Stimulated activated memory B cell treated with anti-CD40 and anti-IgM and Interleukin-4, amounts not matched to agents 10 μg/mL and 1 μg/mL and 100 μg/mL, for 72 hours (primary cell): ENCODE measurements at regions not wholly inside any gene's neighbourhood (a gene's known extent, or its start where the extent isn't known, plus 50 kb on each side); places are given as distances from the start of the nearest gene placed in this dataset.

ENCODE experiments used
- ATAC-seq: fragments of 150-1000 bp; cut with Tn5 transposase; 2 replicates; pipeline ENCODE4 v1.10.0; 2021
- H3K27ac Mint-ChIP-seq: one replicate; pipeline ENCODE4 v1.8.0; 2022; ENCODE audit warnings: mild to moderate bottlenecking, mixed read lengths
- H3K27me3 Mint-ChIP-seq: one replicate; pipeline ENCODE4 v1.8.0; 2022; ENCODE audit warnings: mixed read lengths
- H3K36me3 Mint-ChIP-seq: one replicate; pipeline ENCODE4 v1.8.0; 2022; ENCODE audit warnings: mixed read lengths
- H3K4me1 Mint-ChIP-seq: one replicate; pipeline ENCODE4 v1.8.0; 2022; ENCODE audit warnings: mixed read lengths
- H3K4me3 Mint-ChIP-seq: one replicate; pipeline ENCODE4 v1.8.0; 2022; ENCODE audit warnings: mild to moderate bottlenecking, moderate library complexity, mixed read lengths
- H3K9me3 Mint-ChIP-seq: one replicate; pipeline ENCODE4 v1.8.0; 2022; ENCODE audit warnings: mixed read lengths

- Mint-ChIP-seq H3K27me3 (peaks cover 8% of the 10 kb centered on the region), H3K27ac (no peak overlapping the region), H3K9me3 (no peaks in the 10 kb centered on the region), H3K4me3 (no peak overlapping the region), H3K36me3 (no peaks in the 10 kb centered on the region), H3K4me1 (no peaks in the 10 kb centered on the region)
- ATAC-seq: no peak
Measured at GRCh38 chr13:31433746-31434145, 234.0 kb downstream of the B3GLCT start.

DNA sequence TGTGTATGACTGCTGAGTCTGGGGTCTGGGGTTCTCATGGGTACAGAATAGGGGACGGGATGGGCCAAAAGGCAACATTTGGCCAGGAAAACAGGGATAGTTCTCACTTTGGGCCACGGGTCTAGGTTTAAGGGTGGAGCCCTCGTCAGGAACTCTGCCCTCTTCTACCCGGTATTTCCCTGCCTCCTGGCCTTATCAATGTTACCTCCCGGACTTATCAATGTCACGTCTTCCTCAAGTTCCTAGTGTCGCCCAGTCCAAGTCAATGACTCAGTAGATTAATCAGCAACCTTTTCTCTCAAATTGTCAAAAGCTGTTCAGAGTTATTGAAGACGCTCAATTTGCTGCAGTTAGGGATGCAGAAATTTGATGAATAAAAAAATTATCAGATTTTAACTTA is 234.8 kb downstream of the B3GLCT start:
- Mint-ChIP-seq H3K4me1 (no peaks in the 10 kb centered on the region), H3K27me3 (peaks cover 8% of the 10 kb centered on the region), H3K9me3 (no peaks in the 10 kb centered on the region), H3K4me3 (no peak overlapping the region), H3K27ac (no peak overlapping the region), H3K36me3 (no peaks in the 10 kb centered on the region)
- no peak for ATAC-seq

DNA sequence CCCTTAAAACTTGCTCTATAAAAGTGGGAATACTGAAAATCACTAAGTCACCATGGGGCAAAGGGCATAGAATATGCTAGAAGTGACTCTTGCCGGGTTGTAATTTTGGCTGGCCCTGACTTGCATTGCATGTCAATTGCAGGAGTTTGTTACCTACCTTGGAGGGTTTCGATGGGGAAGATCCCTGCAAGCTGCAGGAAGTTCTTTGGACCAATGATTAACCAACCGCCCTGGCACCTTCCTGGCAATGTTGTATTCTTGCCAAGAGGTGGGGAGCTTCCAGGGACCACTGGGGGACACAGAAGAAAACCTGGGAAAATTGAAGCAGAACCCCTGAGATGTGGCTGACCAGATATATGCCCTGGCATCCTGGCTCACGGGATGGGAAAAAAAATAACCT is 235.8 kb downstream of the B3GLCT start:
- H3K27me3 Mint-ChIP-seq: peaks cover 8% of the 10 kb centered on the region
- no peak for ATAC-seq
- no peak overlapping the region for H3K4me3 Mint-ChIP-seq
- H3K9me3 Mint-ChIP-seq: no peaks in the 10 kb centered on the region
- no peaks in the 10 kb centered on the region for H3K4me1 Mint-ChIP-seq
- H3K36me3 Mint-ChIP-seq: no peaks in the 10 kb centered on the region
- H3K27ac Mint-ChIP-seq: no peak overlapping the region

DNA sequence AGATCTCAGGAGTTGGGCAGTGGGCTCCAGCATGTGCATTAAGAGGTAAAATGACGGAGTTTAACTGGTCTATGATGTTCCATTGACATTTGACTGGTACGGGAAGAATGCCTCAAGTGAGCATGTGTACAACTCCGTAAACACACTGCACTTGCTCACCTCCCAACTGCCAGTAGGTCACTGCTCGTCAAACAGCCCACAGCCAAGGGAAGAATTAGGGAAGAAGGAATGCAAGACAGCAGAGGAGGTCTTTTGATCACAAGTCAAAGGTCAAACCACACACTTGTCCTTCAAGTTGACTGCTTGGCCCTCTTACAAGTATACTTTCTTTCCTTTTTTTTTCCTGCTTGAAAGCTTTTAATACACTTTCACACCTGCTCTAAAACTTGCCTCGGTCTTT is 236.7 kb downstream of the B3GLCT start:
- peaks cover 9% of the 10 kb centered on the region for H3K27me3 Mint-ChIP-seq
- no peak overlapping the region for H3K27ac Mint-ChIP-seq
- no peak for ATAC-seq

GRCh38 chr13:31437975-31438374 is 238.2 kb downstream of the B3GLCT start:
- H3K27ac Mint-ChIP-seq: no peak overlapping the region
- H3K4me3 Mint-ChIP-seq: no peak overlapping the region
- H3K36me3 Mint-ChIP-seq: no peaks in the 10 kb centered on the region
- H3K9me3 Mint-ChIP-seq: no peaks in the 10 kb centered on the region
- peaks cover 24% of the 10 kb centered on the region for H3K27me3 Mint-ChIP-seq
- ATAC-seq: no peak
- H3K4me1 Mint-ChIP-seq: no peaks in the 10 kb centered on the region

More for the DNA sequence above, 236.7 kb downstream of the B3GLCT start:
- no peak overlapping the region for H3K4me3 Mint-ChIP-seq
- no peaks in the 10 kb centered on the region for H3K4me1 Mint-ChIP-seq
- H3K9me3 Mint-ChIP-seq: no peaks in the 10 kb centered on the region
- H3K36me3 Mint-ChIP-seq: no peaks in the 10 kb centered on the region

DNA sequence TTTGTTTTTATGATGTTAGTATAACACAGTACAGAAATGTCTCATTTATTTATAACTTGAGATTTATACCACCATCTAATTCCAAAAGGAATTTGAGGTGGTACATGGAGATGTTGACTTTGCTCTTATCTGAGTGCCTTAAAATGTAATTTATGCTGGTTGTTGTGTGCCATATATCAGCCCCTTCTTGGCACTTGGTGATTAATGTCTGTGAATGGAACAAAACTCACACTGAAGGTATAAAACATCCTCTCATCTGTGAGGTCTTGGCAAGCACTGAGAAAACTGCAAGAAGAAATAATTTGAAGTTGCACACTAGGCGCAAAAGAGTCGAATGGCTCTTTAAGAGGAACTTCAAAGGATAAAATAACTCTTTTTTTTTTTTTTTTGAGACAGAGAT is 240.4 kb downstream of the B3GLCT start:
- no peak overlapping the region for H3K27ac Mint-ChIP-seq
- no peak overlapping the region for H3K4me3 Mint-ChIP-seq
- H3K27me3 Mint-ChIP-seq: peaks cover 20% of the 10 kb centered on the region
- H3K9me3 Mint-ChIP-seq: no peaks in the 10 kb centered on the region
- no peaks in the 10 kb centered on the region for H3K36me3 Mint-ChIP-seq
- no peaks in the 10 kb centered on the region for H3K4me1 Mint-ChIP-seq
- no peak for ATAC-seq

DNA sequence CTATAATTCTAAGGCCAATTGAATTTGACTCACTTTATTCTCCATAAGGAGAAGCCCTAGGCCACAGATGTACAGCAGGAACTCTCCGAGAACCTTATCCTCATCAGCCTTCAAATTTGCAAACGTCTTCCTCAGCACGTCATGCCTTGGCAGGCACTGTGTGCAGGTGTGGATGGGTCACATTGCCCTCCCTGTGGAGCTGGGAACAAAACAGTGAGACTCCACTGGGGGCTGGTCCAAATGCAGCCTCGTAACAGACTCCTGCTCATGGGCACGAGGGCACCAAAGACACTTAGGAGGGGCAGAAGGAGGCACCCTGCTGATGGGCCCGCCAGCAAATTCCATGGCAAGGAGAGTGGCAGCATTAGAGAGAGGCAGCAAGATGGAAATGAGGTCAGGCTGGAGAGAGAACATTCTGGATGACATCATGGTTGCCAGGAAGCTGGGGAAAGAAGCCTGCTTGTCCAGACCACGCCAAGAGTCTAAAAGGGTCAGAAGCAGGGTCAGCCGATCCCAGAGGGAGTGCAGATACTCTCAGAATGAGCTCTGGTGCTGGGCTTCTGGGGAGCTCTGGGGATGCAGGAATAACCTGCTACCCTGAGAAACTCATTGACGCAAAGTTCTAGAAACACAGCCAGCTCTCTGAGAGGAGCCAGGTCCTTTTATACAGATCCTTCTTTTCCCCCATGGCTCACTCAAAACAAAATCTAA is 242.2 kb downstream of the B3GLCT start:
- Mint-ChIP-seq H3K27ac (no peak overlapping the region), H3K36me3 (no peaks in the 10 kb centered on the region), H3K9me3 (no peaks in the 10 kb centered on the region), H3K27me3 (peaks cover 20% of the 10 kb centered on the region), H3K4me3 (no peak overlapping the region), H3K4me1 (no peaks in the 10 kb centered on the region)
- ATAC-seq: peak; percentile 25

DNA sequence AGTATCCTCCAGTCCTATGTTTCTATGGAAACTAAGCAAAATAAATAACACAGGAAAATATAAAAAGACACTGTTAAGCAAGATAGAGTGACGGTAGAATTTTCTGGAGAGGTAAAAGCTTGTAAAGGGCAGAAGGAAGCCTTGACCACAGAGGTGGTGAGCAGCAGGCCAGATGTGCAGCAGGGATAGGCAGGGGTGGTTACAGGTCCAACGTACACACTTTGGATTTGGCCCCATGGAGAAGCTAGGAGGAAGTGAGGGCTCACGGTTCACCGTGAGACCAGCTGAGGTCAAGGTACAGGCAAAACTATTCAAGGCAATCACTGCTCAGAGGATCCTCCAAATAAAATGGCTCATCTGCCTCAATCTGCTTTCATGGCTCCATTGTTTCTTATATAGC is 242.8 kb downstream of the B3GLCT start:
- H3K9me3 Mint-ChIP-seq: no peaks in the 10 kb centered on the region

DNA sequence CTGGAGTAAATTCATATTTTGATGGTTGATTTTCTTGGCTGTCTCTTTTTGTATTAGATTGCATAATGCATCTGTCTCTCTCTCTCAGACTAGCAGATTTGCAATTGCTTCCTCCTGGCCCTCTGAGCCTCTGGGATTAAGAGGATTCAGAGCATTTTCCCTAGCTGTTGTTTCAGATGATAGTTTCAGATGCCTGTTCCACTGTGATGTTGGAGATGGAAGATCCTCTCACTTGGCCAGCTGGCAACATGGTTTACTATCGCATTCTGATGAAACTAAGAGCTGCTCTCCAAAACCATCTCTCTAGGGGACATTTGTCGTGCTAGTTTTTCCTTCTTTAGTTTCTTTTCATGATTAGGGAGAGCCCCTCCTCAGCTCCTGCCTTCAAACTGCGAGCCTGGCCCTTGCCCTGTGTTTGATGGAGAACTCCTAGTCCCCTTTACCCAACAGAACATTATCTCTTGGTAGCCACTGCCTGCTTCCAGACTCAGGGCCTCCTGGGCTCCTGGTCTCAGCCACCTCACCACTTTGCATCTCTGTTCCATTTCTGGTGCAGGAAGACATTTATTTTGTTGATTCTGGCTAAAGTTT is 244.6 kb downstream of the B3GLCT start:
- Mint-ChIP-seq H3K4me3 (no peak overlapping the region), H3K27me3 (peaks cover 20% of the 10 kb centered on the region), H3K36me3 (no peaks in the 10 kb centered on the region)

More for the DNA sequence above, 242.8 kb downstream of the B3GLCT start:
- Mint-ChIP-seq H3K27ac (no peak overlapping the region), H3K4me3 (no peak overlapping the region), H3K4me1 (no peaks in the 10 kb centered on the region), H3K27me3 (peaks cover 20% of the 10 kb centered on the region), H3K36me3 (no peaks in the 10 kb centered on the region)
- ATAC-seq: no peak

GRCh38 chr13:31452525-31452924 is 252.8 kb downstream of the B3GLCT start:
- Mint-ChIP-seq H3K4me1 (no peaks in the 10 kb centered on the region), H3K9me3 (no peaks in the 10 kb centered on the region), H3K27ac (no peak overlapping the region), H3K27me3 (peaks cover 7% of the 10 kb centered on the region), H3K36me3 (no peaks in the 10 kb centered on the region), H3K4me3 (no peak overlapping the region)
- no peak for ATAC-seq

More for the DNA sequence above, 244.6 kb downstream of the B3GLCT start:
- H3K4me1 Mint-ChIP-seq: no peaks in the 10 kb centered on the region
- no peak for ATAC-seq
- H3K27ac Mint-ChIP-seq: no peak overlapping the region
- H3K9me3 Mint-ChIP-seq: no peaks in the 10 kb centered on the region

DNA sequence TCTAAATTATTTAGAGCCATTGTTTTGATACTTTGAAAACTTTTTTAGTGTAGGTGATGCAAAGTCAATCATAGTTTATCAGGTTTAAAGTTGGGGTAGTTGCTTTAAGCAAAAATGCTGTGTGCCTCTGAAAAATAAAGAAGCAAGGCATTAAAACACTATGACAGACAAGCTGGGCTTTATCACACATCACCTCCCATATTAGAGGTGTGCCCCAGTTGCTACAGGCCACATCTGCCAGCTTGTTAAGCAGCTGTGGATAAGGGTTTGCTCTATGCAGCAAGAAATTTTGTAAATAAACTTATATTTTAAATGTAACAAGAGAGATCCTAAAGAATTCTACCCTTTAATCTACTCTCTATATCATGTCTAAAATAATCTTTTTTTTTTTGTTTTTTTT is 255.8 kb downstream of the B3GLCT start:
- Mint-ChIP-seq H3K36me3 (no peaks in the 10 kb centered on the region), H3K4me3 (no peak overlapping the region), H3K27ac (no peak overlapping the region), H3K27me3 (peaks cover 7% of the 10 kb centered on the region), H3K9me3 (peaks cover 3% of the 10 kb centered on the region), H3K4me1 (no peaks in the 10 kb centered on the region)
- no peak for ATAC-seq

DNA sequence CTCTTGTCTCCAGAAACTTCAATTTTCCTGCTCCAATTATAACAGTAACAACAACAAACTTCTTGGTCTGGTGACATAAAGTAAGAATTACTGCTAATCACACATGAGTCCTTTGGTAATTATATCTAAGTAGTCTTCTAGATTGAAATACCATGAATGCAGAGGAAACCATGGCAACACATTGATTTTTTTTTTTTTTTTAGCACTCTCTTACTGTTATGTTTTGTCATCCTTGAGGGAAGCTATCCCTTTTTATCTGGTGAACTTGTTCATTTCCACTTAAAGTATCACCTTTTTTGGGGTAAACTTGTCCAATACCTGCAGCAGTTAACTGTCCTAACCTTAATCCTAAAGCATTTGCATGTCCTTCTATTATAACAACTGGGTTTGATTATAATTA is 256.3 kb downstream of the B3GLCT start:
- H3K36me3 Mint-ChIP-seq: no peaks in the 10 kb centered on the region
- peaks cover 7% of the 10 kb centered on the region for H3K27me3 Mint-ChIP-seq
- no peak for ATAC-seq
- no peaks in the 10 kb centered on the region for H3K4me1 Mint-ChIP-seq
- H3K9me3 Mint-ChIP-seq: peaks cover 3% of the 10 kb centered on the region
- H3K27ac Mint-ChIP-seq: no peak overlapping the region
- no peak overlapping the region for H3K4me3 Mint-ChIP-seq

DNA sequence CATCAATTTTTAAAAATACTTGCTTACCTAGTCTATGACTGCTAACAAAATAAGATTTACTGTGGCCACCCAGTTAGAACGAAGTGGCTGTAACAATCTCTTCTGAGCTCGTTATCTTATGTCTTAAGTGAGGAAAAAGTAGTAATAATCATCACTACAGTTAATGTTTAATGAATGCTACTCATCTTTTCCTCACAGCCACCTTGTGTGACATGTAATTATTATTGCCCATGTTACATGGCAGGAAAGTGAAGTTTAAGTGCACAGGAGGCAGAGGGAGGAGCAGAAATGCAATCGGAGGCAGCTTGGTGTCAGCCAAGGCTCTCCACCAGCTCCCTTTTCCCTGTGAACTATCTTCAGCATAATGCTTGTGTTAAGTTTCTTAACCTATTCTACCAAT is 260.3 kb downstream of the B3GLCT start:
- Mint-ChIP-seq H3K9me3 (peaks cover 3% of the 10 kb centered on the region), H3K36me3 (no peaks in the 10 kb centered on the region), H3K27me3 (no peaks in the 10 kb centered on the region), H3K4me3 (no peak overlapping the region), H3K4me1 (no peaks in the 10 kb centered on the region), H3K27ac (no peak overlapping the region)
- ATAC-seq: no peak

GRCh38 chr13:31461923-31462322 is 262.1 kb downstream of the B3GLCT start:
- Mint-ChIP-seq H3K27me3 (no peaks in the 10 kb centered on the region), H3K4me1 (no peaks in the 10 kb centered on the region), H3K9me3 (peaks cover 3% of the 10 kb centered on the region), H3K36me3 (no peaks in the 10 kb centered on the region), H3K4me3 (no peak overlapping the region), H3K27ac (no peak overlapping the region)
- no peak for ATAC-seq

DNA sequence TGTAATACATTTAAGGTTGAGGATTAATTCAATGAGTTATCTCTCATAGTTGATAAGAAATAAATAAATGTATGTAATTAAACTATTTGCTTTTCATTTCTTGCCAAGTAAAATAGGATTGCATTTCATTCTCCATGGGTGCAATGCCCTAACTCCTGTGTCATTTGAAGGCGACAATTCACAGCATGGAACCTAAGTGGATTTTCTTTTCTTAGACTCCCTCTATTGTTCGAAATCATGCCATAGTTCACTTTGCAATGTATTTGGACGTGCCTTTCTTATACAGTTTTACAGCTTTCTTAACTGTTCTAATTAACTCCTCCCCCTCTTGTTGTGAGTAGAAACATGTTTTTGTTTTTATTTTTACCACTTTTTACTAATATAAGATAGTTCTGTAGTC is 263.0 kb downstream of the B3GLCT start:
- H3K4me1 Mint-ChIP-seq: no peaks in the 10 kb centered on the region
- H3K4me3 Mint-ChIP-seq: no peak overlapping the region
- H3K9me3 Mint-ChIP-seq: peaks cover 3% of the 10 kb centered on the region
- no peak overlapping the region for H3K27ac Mint-ChIP-seq
- H3K36me3 Mint-ChIP-seq: no peaks in the 10 kb centered on the region
- H3K27me3 Mint-ChIP-seq: no peaks in the 10 kb centered on the region
- no peak for ATAC-seq

DNA sequence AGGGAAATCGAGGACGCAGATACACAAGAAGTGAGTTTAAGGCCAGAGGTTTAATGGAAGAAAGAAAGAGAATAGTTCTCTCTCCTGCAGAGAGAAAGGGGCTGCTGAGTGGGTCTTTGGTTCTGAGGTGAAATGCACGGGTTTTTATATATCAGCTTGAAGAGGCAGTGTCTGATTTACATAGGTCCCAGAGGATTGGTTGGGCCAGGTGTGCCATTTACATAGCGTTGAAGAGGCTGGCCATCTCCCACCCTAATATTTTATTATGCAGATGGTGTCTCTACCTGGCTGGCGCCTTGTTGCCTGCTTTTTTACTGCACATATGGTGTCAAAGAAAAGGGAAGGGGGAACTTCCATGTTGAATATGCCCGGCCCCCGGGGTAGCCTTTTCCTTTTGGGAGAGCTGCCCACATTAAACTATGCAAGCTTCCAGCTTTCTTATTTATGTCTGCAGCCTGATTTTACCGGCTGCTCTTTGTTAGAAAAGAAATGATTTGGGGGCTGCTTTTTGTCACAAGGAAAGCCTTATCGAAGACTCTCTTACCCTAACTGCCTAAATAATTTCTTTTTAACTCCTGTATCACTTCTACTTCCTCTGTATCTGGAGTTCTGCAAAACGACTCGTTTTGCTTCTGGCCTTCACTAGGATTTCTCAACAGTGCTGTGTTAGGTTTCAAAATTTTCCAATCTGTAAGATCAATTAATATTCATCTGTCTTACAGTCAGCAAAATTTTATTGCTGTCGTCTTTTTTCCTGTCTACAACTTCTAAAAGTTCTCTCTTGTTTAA is 268.5 kb downstream of the B3GLCT start:
- ATAC-seq: no peak
- peaks cover 10% of the 10 kb centered on the region for H3K27me3 Mint-ChIP-seq

More for the DNA sequence above, 268.5 kb downstream of the B3GLCT start:
- Mint-ChIP-seq H3K36me3 (no peaks in the 10 kb centered on the region), H3K27ac (no peak overlapping the region), H3K9me3 (no peaks in the 10 kb centered on the region), H3K4me1 (no peaks in the 10 kb centered on the region), H3K4me3 (no peak overlapping the region)
